ENCODE measurements at regions not wholly inside any gene's neighbourhood (a gene's known extent, or its start where the extent isn't known, plus 50 kb on each side); places are given as distances from the start of the nearest gene placed in this dataset.
"Not testable (repeated sequence)": the region's sequence is repeated elsewhere in the genome, so short reads cannot be mapped to it uniquely, and the experiment has no call there.

DNA sequence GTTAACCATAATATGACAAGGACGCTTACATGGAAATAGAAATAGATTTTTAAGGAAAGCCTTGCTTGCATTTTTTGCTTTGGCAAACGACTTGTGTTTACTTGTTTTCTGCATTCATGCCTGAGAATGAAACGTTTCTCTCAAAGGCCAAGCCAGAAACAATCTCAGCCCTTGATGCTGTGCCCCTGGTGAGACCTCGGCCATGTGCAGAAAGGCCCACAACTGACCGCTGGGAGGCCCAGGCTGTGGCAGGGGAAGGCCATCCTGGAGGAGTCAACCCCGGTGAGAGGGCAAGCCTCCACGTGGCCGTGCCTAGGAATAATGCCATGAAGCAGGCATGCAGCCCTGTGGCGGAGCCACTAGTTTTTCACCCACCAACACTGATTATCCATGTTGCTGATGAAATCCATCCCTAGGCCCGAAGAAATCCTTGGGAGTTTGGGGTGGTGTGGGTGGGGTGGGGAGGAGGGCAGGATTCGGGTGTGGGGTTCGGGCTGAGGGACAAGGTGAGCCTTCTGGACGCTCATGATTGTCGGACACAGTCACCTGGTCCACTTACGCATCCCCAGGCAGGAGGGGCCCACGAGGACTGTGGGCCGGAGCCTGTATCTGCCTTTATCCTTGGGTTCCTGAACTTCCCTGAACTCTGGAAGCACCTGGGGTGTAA, 107.6 kb upstream of the APCDD1 start:
- no peak for DNase-seq
- H3K27ac ChIP-seq (ENCODE audit: low read length) = no peak overlapping the region
- WGBS (ENCODE audit: insufficient coverage, low lambda C conversion rate) = 83% methylated on average over 1 of the region's 17 CpGs
- H3K36me3 ChIP-seq (ENCODE audit: control insufficient read depth, insufficient read depth, low read length) = no peaks in the 10 kb centered on the region
- H3K9me3 ChIP-seq (ENCODE audit: control insufficient read depth, low read depth, low read length) = no peaks in the 10 kb centered on the region
- H3K4me1 ChIP-seq (ENCODE audit: control insufficient read depth, insufficient read depth, low read length) = no peaks in the 10 kb centered on the region
- H3K4me3 ChIP-seq (ENCODE audit: low read length) = no peak overlapping the region
- no peaks in the 10 kb centered on the region for H3K27me3 ChIP-seq (ENCODE audit: control insufficient read depth, insufficient read depth, low read length)

DNA sequence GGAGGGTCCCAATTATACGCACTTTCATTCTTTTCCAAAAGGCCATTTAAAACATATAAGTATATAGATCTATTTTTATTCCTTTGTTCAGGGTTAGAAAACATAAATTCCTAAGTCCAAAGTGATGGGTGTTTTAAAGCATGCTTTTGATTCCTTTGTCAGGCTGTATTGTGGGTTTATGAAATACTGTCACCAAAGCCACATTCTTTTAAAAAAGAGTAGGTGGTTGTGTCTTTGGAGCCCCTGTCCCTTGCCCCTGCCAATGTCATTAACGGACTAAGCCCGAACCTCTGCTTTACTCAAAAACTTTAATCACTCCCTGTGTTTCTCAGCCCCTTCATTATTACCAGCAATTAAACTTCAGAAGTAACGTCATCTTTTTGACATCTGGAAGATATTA, 104.9 kb upstream of the APCDD1 start:
- 100% methylated on average over 1 of the region's 4 CpGs for WGBS (ENCODE audit: insufficient coverage, low lambda C conversion rate)
- no peaks in the 10 kb centered on the region for H3K36me3 ChIP-seq (ENCODE audit: control insufficient read depth, insufficient read depth, low read length)
- H3K27me3 ChIP-seq (ENCODE audit: control insufficient read depth, insufficient read depth, low read length) = no peaks in the 10 kb centered on the region
- H3K9me3 ChIP-seq (ENCODE audit: control insufficient read depth, low read depth, low read length) = no peaks in the 10 kb centered on the region
- H3K27ac ChIP-seq (ENCODE audit: low read length) = no peak overlapping the region
- no peak overlapping the region for H3K4me3 ChIP-seq (ENCODE audit: low read length)
- no peaks in the 10 kb centered on the region for H3K4me1 ChIP-seq (ENCODE audit: control insufficient read depth, insufficient read depth, low read length)
- no peak for DNase-seq

DNA sequence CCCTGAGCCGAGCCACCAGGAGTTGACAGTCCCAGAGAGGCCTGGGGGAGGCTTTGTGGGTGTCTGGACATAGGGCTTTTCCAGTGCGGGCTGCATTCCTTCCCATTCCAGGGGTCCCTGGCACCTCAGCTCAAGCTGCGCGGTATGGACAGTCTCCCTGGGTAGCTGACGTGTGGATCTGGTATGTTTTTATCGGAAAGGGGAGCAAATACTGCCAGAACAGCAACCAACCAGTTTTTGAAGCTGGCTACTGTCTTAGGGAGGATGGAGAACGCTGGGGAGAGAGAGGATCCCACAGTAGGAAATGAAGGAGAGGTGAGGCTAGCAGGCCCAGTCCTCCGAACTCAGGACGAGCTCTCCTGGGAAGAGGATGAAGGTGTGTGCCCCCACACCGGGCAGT, 103.8 kb upstream of the APCDD1 start:
- DNase-seq = no peak
- Histone ChIP-seq H3K9me3 (ENCODE audit: control insufficient read depth, low read depth, low read length) (no peaks in the 10 kb centered on the region), H3K27ac (ENCODE audit: low read length) (no peak overlapping the region), H3K4me3 (ENCODE audit: low read length) (no peak overlapping the region), H3K36me3 (ENCODE audit: control insufficient read depth, insufficient read depth, low read length) (no peaks in the 10 kb centered on the region), H3K4me1 (ENCODE audit: control insufficient read depth, insufficient read depth, low read length) (no peaks in the 10 kb centered on the region), H3K27me3 (ENCODE audit: control insufficient read depth, insufficient read depth, low read length) (no peaks in the 10 kb centered on the region)
- no CpG with 5 or more reads among the region's 10 CpGs for WGBS (ENCODE audit: insufficient coverage, low lambda C conversion rate)

DNA sequence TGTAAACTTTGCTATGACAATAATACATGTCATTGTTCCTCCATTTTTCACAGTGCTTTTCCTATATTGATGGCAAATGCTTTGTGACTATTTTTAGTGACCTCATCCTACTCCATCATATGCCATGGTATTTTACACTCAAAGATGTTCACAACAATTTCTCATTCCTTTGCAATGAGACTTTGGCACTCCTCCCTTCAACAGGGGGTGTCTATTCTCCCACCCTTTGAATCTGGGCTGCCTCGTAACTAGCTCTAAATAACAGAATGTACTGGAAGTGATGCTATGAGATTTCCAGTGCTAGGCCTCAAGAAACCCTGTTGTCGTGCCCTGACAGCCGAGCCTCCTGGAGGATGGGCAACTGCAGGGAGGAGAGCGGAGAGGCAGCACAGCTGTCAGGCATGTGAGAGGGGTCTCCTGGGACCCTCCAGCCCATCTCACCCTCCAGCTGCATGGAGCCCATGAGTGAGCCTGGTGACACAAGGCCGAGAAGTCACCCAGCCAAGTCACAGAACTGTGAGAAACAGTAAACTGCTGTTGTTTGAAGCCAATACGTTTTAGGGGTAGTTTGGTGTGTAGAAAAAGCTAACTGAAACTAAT, 103.1 kb upstream of the APCDD1 start:
- H3K27ac ChIP-seq (ENCODE audit: low read length) = no peak overlapping the region

DNA sequence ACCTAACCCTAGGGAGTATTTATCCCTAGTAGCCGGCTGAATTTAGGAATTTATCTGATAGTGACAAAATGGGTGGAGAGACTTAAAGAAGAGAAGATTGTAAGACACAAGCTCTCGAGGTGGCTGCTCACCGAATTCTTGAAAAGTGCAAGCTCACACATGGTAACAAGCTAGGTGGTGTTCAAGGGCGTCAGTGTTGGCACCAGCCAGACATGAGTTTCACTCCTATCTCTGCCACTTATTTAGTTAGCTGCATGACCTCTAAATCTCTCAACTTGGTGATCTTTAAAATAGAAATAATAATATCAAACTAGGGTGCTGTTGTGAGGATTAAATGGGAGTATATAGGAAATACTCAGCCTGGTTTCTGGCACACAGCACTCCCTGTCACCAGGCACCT, 102.6 kb upstream of the APCDD1 start:
- Histone ChIP-seq H3K27ac (ENCODE audit: low read length) (no peak overlapping the region), H3K4me3 (ENCODE audit: low read length) (no peak overlapping the region), H3K9me3 (ENCODE audit: control insufficient read depth, low read depth, low read length) (no peaks in the 10 kb centered on the region), H3K27me3 (ENCODE audit: control insufficient read depth, insufficient read depth, low read length) (no peaks in the 10 kb centered on the region), H3K36me3 (ENCODE audit: control insufficient read depth, insufficient read depth, low read length) (no peaks in the 10 kb centered on the region), H3K4me1 (ENCODE audit: control insufficient read depth, insufficient read depth, low read length) (no peaks in the 10 kb centered on the region)
- whole genome bisulfite sequencing (ENCODE audit: insufficient coverage, low lambda C conversion rate) = no CpG with 5 or more reads among the region's 4 CpGs
- no peak for DNase-seq

More for the DNA sequence above, 103.1 kb upstream of the APCDD1 start:
- H3K27me3 ChIP-seq (ENCODE audit: control insufficient read depth, insufficient read depth, low read length) = no peaks in the 10 kb centered on the region
- no peak for DNase-seq
- no peaks in the 10 kb centered on the region for H3K36me3 ChIP-seq (ENCODE audit: control insufficient read depth, insufficient read depth, low read length)
- no peak overlapping the region for H3K4me3 ChIP-seq (ENCODE audit: low read length)
- H3K4me1 ChIP-seq (ENCODE audit: control insufficient read depth, insufficient read depth, low read length) = no peaks in the 10 kb centered on the region
- no CpG with 5 or more reads among the region's 6 CpGs for WGBS (ENCODE audit: insufficient coverage, low lambda C conversion rate)
- H3K9me3 ChIP-seq (ENCODE audit: control insufficient read depth, low read depth, low read length) = no peaks in the 10 kb centered on the region

DNA sequence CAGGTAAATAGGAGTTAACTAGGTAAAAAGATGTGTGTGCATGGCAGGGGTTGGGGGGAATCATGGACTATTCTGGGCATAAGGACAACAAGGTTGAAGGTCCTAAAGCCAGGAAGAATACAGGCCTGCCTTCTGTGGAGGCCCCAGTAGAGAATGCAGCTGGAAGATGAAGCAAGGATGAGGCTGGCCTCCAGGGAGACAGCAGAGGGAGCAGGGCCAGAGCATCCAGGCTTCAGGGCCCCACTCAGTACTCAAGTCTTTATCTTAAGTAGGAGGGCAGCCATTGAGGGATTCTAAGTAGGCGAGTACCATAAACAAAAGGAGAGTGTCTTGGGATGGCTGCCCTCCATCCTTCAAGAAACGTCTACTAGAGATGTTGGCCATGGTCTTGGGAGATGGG, 101.8 kb upstream of the APCDD1 start:
- Histone ChIP-seq H3K36me3 (ENCODE audit: control insufficient read depth, insufficient read depth, low read length) (no peaks in the 10 kb centered on the region), H3K27me3 (ENCODE audit: control insufficient read depth, insufficient read depth, low read length) (no peaks in the 10 kb centered on the region), H3K9me3 (ENCODE audit: control insufficient read depth, low read depth, low read length) (no peaks in the 10 kb centered on the region), H3K4me3 (ENCODE audit: low read length) (no peak overlapping the region), H3K27ac (ENCODE audit: low read length) (no peak overlapping the region), H3K4me1 (ENCODE audit: control insufficient read depth, insufficient read depth, low read length) (no peaks in the 10 kb centered on the region)
- no CpG with 5 or more reads among the region's 2 CpGs for WGBS (ENCODE audit: insufficient coverage, low lambda C conversion rate)
- no peak for DNase-seq

DNA sequence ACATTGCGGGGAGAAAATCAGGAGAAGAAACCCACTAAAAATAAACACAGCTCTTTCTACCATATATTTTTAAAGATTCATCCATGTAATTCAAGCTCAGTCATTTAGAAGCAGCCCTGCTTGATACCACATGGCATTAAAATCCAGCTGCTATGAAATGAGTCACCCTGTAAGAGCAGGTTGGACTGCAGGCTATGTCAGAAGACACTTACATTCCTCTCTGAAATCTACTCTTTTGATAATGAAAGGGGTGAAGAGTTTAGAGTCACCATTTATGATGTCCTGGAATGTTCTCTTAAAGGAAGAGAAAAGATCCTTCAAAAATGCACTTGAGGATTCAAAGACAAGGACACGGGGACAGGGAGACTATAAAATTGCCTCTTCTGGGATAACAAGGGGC, 100.6 kb upstream of the APCDD1 start:
- H3K36me3 ChIP-seq (ENCODE audit: control insufficient read depth, insufficient read depth, low read length) = no peaks in the 10 kb centered on the region
- no peaks in the 10 kb centered on the region for H3K9me3 ChIP-seq (ENCODE audit: control insufficient read depth, low read depth, low read length)
- no peak for DNase-seq
- no peaks in the 10 kb centered on the region for H3K27me3 ChIP-seq (ENCODE audit: control insufficient read depth, insufficient read depth, low read length)
- no peak overlapping the region for H3K4me3 ChIP-seq (ENCODE audit: low read length)
- no peak overlapping the region for H3K27ac ChIP-seq (ENCODE audit: low read length)
- 57% methylated on average over 1 of the region's 2 CpGs for WGBS (ENCODE audit: insufficient coverage, low lambda C conversion rate)
- no peaks in the 10 kb centered on the region for H3K4me1 ChIP-seq (ENCODE audit: control insufficient read depth, insufficient read depth, low read length)

DNA sequence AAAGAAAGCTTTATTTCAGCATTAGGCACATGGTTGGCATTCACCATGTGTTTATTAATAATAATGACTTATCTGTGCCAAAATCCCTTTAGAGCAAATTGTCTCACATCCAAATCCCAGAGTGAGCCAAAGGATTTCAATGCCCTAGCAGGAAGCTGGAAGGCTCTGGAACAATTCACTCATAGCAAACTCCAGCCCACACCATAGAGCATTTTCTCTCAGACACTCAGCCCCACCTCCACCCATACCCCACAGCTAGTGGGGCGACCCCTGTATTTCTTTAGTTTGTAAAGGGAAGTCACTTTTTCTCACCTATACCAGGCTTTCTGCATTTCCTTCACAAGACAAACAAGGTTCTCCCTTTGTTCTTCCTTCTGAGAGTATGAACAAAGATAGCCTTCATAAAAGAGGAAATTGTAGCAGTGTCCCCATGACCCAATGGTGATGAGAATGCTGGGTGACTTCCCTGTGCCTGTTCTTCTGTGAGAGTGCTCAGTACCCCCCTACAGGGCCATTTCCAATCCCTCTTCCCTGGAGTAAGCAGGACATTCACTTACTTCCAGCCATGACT, 100.1 kb upstream of the APCDD1 start:
- no peaks in the 10 kb centered on the region for H3K36me3 ChIP-seq (ENCODE audit: control insufficient read depth, insufficient read depth, low read length)
- no CpG with 5 or more reads among the region's 1 CpG for WGBS (ENCODE audit: insufficient coverage, low lambda C conversion rate)
- H3K4me3 ChIP-seq (ENCODE audit: low read length) = no peak overlapping the region
- no peaks in the 10 kb centered on the region for H3K4me1 ChIP-seq (ENCODE audit: control insufficient read depth, insufficient read depth, low read length)
- DNase-seq = no peak
- H3K27ac ChIP-seq (ENCODE audit: low read length) = no peak overlapping the region
- no peaks in the 10 kb centered on the region for H3K9me3 ChIP-seq (ENCODE audit: control insufficient read depth, low read depth, low read length)
- no peaks in the 10 kb centered on the region for H3K27me3 ChIP-seq (ENCODE audit: control insufficient read depth, insufficient read depth, low read length)

DNA sequence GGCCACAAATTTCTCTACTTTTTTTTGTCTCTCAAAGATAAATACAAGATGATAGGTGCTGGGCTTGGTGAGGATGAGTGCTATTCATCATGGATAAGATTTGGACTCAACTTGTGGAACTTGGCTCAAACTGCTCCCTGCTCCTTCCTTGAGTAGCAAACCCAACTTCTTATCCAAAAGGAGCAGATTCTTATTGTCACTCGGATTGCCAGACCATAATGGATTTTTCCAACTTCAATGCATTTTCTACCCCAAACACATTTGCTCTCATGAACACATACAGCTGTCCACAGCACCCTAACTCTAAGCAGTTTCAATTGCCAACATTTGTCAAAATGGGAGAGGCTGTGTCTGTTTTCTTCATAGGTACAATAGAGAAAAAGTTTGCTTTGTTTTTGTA, 99.5 kb upstream of the APCDD1 start:
- Histone ChIP-seq H3K4me3 (ENCODE audit: low read length) (no peak overlapping the region), H3K27ac (ENCODE audit: low read length) (no peak overlapping the region), H3K36me3 (ENCODE audit: control insufficient read depth, insufficient read depth, low read length) (no peaks in the 10 kb centered on the region), H3K27me3 (ENCODE audit: control insufficient read depth, insufficient read depth, low read length) (no peaks in the 10 kb centered on the region), H3K4me1 (ENCODE audit: control insufficient read depth, insufficient read depth, low read length) (no peaks in the 10 kb centered on the region), H3K9me3 (ENCODE audit: control insufficient read depth, low read depth, low read length) (no peaks in the 10 kb centered on the region)
- no peak for DNase-seq
- WGBS (ENCODE audit: insufficient coverage, low lambda C conversion rate) = 100% methylated on average over 1 of the region's 1 CpG

DNA sequence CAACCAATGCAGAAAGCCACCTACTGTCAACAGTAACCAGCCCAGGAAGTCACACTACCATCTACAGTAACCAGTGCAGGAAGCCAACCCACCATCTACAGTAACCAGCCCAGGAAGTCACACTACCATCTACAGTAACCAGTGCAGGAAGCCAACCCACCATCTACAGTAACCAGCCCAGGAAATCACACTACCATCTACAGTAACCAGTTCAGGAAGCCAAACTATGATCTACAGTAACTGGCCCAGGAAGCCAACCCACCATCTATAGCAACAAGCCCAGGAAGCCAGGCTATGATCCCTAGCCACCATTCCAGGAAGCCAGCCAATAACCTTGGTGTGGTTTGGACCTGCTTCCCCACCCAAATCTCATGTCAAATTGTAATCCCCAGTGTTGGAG, 97.4 kb upstream of the APCDD1 start:
- H3K9me3 ChIP-seq (ENCODE audit: control insufficient read depth, low read depth, low read length); H3K36me3 ChIP-seq (ENCODE audit: control insufficient read depth, insufficient read depth, low read length); H3K4me3 ChIP-seq (ENCODE audit: low read length); H3K27ac ChIP-seq (ENCODE audit: low read length); DNase-seq; H3K27me3 ChIP-seq (ENCODE audit: control insufficient read depth, insufficient read depth, low read length); H3K4me1 ChIP-seq (ENCODE audit: control insufficient read depth, insufficient read depth, low read length): not testable (repeated sequence)

DNA sequence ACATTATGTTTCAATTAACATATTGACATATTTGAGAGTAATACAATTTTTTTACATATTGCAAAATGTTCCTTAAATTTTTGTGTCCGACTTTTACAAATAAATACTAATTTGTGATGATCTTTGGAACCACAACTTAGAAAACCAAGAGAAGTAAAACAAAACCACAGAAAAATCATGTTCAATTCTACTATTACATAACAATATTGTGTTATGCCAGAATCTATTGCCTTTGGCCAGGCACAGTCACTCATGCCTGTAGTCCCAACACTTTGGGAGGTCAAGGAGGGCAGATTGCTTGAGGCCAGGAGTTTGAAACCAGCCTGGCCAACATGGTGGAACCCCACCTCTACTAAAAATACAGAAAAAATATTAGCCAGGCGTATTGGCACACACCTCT, 92.8 kb upstream of the APCDD1 start:
- Histone ChIP-seq H3K4me3 (ENCODE audit: low read length) (no peak overlapping the region), H3K4me1 (ENCODE audit: control insufficient read depth, insufficient read depth, low read length) (no peaks in the 10 kb centered on the region), H3K27ac (ENCODE audit: low read length) (no peak overlapping the region), H3K9me3 (ENCODE audit: control insufficient read depth, low read depth, low read length) (no peaks in the 10 kb centered on the region), H3K27me3 (ENCODE audit: control insufficient read depth, insufficient read depth, low read length) (no peaks in the 10 kb centered on the region), H3K36me3 (ENCODE audit: control insufficient read depth, insufficient read depth, low read length) (no peaks in the 10 kb centered on the region)
- DNase-seq = no peak
- 89% methylated on average over 1 of the region's 2 CpGs for whole genome bisulfite sequencing (ENCODE audit: insufficient coverage, low lambda C conversion rate)

All from large intestine (tissue), 3 donors.